HG03025 (cell line): ENCODE measurements at regions not wholly inside any gene's neighbourhood (a gene's known extent, or its start where the extent isn't known, plus 50 kb on each side); places are given as distances from the start of the nearest gene placed in this dataset.
A peak's percentile ranks its signal among the peaks of the same experiment; 100 is the strongest.

Source experiments
- ATAC-seq: cut with Tn5 transposase; IDR thresholded peaks from one replicate; pipeline ENCODE4 v1.9.1; 2021; ENCODE audit warnings: mild to moderate bottlenecking, moderate library complexity; ENCODE audit not compliant: unreplicated experiment, low FRiP score

GRCh38 chr1:110816945-110817344 lies 56.0 kb upstream of the CD53 start:
- ATAC-seq, result no peak

GRCh38 chr1:110811529-110811928 lies 61.4 kb upstream of the CD53 start:
- no peak for ATAC-seq

- ATAC-seq, result no peak
Observed at GRCh38 chr1:110800079-110800478, 72.9 kb upstream of the CD53 start.

DNA sequence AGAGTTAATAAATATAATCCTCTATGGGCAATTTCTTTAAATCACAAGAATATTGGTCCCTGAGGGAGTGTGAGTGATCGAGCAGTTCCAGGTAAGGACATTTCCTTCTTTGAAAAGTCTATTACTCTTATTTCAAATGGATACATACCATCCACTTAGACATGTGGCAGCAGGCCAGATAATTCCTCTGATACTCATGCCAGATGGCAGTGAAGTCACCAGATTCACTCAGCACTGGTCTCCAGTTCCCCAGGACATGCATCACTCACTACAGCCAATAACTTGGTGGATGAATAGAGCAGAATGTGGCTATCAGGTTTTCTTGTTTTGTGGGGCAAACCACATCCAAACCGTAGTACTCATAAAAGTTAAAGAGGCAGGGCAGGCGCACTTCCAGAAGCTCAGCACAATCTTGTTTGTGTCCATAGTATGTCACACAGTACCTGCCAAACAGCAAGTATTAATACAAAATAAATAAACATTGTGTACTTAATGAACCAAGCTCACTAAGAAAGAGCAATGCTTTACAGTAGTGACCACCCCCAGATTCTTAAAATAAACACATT lies 74.2 kb upstream of the CD53 start:
- ATAC-seq, result no peak

GRCh38 chr1:110788673-110789072 lies 84.3 kb upstream of the CD53 start:
- no peak for ATAC-seq

DNA sequence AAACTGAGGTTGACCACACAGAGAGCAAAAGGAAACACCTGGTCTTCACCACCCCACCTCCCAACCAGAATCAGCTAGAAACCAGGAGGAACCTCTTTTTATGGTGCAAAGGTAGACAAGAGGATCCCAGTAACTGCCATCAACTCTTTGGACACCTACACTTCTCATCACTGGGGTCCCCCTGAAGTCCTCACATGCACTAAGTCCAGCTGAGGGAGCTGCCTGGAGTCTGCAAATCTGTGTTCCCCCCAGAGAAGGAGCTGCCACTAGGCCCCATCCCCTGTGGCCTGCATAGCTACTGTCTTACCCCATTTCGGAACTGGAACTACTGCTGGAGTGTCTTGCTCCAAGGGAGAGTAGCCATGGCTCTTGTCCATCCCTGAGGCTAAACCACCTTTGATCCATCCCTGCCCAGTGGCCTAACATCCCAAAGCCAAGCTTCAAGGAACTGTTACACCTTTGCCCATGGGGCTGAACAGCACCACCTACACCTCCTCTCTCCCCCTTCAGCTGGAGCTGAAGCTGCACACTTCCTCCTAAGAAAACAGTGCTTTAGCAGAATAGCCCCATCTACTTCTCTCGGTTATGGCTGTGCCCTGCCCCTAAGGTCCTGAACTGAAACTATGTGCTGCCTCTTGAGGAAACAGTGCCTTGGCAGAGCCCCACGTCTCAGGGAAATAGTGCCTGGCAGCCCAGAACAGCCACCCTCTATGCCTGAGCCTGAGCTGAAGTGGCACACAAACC lies 85.4 kb upstream of the CD53 start:
- ATAC-seq, result peak; percentile 77

GRCh38 chr1:110786802-110787327 lies 86.1 kb upstream of the CD53 start:
- ATAC-seq, result peak; percentile 47

DNA sequence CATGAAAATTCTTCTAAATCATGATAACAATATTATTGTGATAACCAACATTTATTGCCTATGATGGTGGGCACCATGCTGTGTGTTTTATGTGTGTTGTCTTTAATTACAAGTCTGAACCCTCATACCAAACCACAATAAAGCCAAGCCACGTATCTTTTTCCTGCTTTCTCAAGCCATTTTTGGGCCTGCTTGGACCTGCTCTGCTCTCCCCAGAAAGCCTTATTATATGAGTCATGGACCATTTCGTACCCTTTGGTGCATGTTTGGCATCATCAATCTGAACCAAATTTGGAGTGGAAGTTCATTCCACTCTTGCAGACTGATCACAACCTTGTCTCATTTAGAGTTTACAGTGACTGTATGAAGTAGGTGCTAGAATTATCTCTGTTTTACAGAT lies 87.3 kb upstream of the CD53 start:
- no peak for ATAC-seq

DNA sequence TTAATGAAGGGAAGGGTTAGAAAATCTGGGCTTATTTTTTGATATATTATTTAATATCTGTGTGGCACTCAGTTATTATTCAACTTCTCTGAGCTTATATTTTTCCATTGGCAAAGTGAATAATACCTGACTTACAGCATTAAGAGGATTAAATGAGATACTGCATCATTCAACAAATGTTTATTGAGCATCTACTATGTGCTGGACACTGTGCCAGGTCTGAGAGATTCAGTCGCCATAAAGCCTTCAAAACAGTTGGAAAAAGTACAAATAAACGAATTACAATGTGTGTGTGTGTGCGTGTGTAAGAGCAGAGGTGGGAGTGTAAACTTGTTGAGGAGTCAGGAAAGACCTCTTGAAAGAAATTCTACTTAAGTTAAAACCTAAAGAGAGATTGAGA lies 87.9 kb upstream of the CD53 start:
- no peak for ATAC-seq

GRCh38 chr1:110783292-110783918 lies 89.5 kb upstream of the CD53 start:
- no peak for ATAC-seq

GRCh38 chr1:110781525-110781924 lies 91.4 kb upstream of the CD53 start:
- no peak for ATAC-seq

DNA sequence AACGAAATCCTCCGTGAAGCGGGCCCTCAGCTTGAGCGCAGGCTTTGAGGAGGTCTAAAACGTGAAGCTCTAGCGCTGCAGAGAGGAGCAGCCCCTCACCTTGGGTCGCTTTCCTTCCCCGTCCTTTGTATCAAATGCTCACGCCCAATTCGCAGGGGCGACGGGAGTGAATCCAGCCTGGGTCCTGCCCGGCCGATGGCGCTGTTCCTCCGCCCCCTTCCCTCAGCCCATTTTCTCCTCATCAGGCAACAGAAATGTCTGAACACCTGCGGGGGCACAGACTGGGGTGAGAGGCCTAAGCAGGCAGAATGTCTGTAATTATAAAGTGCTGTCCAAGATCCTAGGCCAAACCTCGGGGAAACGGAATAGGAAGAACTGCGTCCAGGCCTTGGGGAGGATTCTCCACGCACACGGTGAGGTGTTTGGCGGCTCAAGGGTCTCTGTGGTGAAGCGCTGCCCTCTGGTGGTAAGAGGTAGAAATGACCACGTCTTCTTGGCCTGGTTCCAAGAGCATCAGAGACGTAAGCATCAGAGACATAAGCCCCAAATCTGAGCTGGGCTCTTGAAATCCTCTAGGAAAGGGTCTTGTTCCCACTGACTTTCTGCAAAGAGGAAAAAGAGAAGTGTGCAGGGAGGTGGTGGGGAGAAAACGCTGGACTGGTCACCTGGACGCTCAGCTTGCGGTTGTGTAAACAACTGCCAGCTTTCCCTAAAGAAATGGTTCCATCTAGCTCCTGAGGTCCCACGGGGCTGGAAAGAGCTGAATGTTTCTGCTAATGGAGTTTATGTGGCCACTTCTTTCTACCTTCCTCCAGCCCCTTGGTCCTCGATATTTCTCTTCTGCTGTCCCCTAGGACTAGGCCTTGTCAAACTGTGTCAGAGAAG lies 92.1 kb upstream of the CD53 start:
- ATAC-seq, result no peak

DNA sequence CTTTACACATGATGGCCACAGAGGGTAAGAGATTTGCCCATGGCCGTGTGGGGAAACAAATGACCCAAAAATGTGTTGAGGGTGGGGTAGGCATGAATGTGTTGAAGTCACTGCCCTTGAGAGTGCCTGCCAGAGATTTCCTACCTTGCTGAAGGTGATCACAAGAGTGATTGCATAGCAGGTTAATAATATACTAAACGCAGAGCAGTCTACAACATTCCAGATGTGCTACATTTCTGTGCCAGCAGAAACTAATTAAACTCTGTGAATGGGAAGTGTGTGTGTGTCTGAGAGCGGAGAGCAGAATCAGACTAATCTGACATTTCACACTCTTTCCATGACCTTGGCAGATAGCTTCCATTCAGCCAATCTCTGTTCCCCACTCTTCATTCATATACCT lies 93.3 kb upstream of the CD53 start:
- no peak for ATAC-seq

GRCh38 chr1:110778821-110779220 lies 94.1 kb upstream of the CD53 start:
- no peak for ATAC-seq

DNA sequence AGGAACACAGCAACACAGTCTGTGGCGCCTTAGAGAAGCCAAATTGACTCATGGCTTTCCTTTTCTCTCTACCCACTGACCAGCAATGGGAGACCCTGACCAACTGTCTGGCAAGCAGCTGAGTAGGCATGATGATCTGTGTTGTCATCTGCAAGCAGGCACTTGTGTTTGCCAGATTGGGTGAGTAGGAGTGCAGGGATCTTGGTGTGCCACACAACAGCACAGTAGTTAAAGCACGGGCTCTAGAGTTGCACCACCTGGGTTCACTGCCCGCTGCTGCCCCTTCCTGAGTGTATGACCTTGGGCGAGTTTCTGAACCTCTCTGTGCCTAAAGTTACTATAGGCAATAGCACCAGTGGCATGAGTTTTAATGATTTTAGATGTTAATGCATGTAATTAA lies 95.7 kb upstream of the CD53 start:
- no peak for ATAC-seq

DNA sequence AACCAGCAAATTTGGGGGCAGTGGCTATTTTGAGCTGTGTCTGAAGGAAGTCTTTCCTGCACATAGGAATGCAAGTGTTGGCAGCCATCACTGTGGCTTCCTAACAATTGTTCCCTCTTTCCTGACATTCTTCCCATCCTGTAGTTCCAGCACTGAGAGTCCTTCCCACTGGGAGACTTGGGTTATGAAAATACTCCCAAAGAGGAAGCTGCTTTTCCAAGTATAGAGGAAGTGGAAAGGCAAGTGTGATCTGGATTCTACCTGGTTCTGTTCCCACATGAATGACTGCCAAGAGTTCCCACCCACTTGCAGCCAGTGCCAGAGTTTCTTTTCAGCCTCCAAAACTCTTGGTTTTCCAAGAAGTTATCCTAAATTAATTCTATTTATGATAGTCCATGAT lies 98.5 kb upstream of the CD53 start:
- ATAC-seq, result no peak

- no peak for ATAC-seq
Observed at GRCh38 chr1:110773813-110774212, 99.1 kb upstream of the KCNA3 start.

GRCh38 chr1:110771245-110772022 lies 96.7 kb upstream of the KCNA3 start:
- no peak for ATAC-seq

DNA sequence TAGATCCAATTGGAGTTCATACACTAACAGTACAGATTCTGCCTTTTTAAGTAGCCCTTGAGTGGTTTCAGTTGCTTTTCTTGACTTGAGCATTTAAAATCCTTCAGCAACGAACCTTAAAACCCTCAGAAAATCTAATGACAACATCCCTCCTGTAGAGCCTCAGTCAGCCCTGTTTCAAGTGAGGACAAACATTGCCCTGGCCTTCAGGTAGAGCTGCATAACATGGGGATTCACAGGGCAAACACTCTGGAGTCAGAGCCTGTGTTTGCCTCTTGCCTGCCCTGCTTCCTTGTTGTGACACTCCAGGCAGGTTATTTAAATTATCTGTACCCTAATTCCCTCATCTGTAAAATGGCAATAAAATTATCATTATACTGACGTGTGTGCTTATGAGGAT lies 96.1 kb upstream of the KCNA3 start:
- ATAC-seq, result no peak

GRCh38 chr1:110768605-110769004 lies 93.9 kb upstream of the KCNA3 start:
- no peak for ATAC-seq
